PC-3 (cell line): ENCODE measurements at regions not wholly inside any gene's neighbourhood (a gene's known extent, or its start where the extent isn't known, plus 50 kb on each side); places are given as distances from the start of the nearest gene placed in this dataset.

ENCODE experiments used
- ATAC-seq: fragments of 200-7000 bp; cut with Tn5 transposase; 2 replicates; pipeline ENCODE4 v1.9.1; 2020; ENCODE audit warnings: mild to moderate bottlenecking, moderate library complexity
- BruUV-seq: library from RNA; stranded (reverse); fragments of 400-500 nt; replicated peaks from 2 replicates; lab custom pipeline; 2021; lab: Mats Ljungman, UMichigan
- CTCF ChIA-PET: fragments of 300-600 bp; sonication (Branson Sonifier 250); formaldehyde crosslinking; loops from one replicate; lab custom pipeline; 2022; ENCODE audit warnings: antibody characterized with exemption; lab: Charles Lee
- POLR2A ChIA-PET: fragments of 300-600 bp; sonication (Branson Sonifier 250); formaldehyde crosslinking; loops from one replicate; lab custom pipeline; 2022; ENCODE audit warnings: antibody characterized with exemption; ENCODE audit not compliant: unreplicated experiment; lab: Charles Lee
- DNase-seq: peaks from one replicate; pipeline ENCODE4 v3.0.0-alpha.2; 2015
- H2AFZ ChIP-seq: fragments of 300-600 bp; sonication (generic); 2 replicates; pipeline ENCODE4 v1.6.0; 2016; ENCODE audit warnings: antibody characterized with exemption, low read length
- H3F3A ChIP-seq: fragments of 300-600 bp; sonication (generic); one replicate; pipeline ENCODE4 v1.6.0; 2017; ENCODE audit warnings: antibody characterized with exemption, low read length, control low read depth, mild to moderate bottlenecking; ENCODE audit not compliant: unreplicated experiment
- H3K27ac ChIP-seq: fragments of 300-600 bp; sonication (generic); 2 replicates; pipeline ENCODE4 v1.5.1; 2016; ENCODE audit warnings: mild to moderate bottlenecking, low read length
- H3K27me3 ChIP-seq: fragments of 300-600 bp; sonication (generic); 2 replicates; pipeline ENCODE4 v1.6.1; 2016; ENCODE audit warnings: low read length, mixed read lengths
- H3K36me3 ChIP-seq: fragments of 300-600 bp; sonication (generic); 2 replicates; pipeline ENCODE4 v1.6.1; 2016; ENCODE audit warnings: low read depth, mixed run types, low read length, mixed read lengths
- H3K4me1 ChIP-seq: fragments of 300-600 bp; sonication (generic); 2 replicates; pipeline ENCODE4 v1.5.1; 2016; ENCODE audit warnings: low read length; ENCODE audit not compliant: insufficient read depth
- H3K4me2 ChIP-seq: fragments of 300-600 bp; sonication (generic); 2 replicates; pipeline ENCODE4 v1.6.0; 2016; ENCODE audit warnings: low read length
- H3K4me3 ChIP-seq: fragments of 300-600 bp; sonication (generic); 2 replicates; pipeline ENCODE4 v1.5.1; 2016; ENCODE audit warnings: mild to moderate bottlenecking, low read length, mixed read lengths
- H3K79me2 ChIP-seq: fragments of 300-600 bp; sonication (generic); 2 replicates; pipeline ENCODE4 v1.6.1; 2017; ENCODE audit warnings: low read length, mixed read lengths
- H3K9ac ChIP-seq: fragments of 300-600 bp; sonication (generic); 2 replicates; pipeline ENCODE4 v1.6.0; 2016; ENCODE audit warnings: mild to moderate bottlenecking, low read length
- H3K9me2 ChIP-seq: fragments of 300-600 bp; sonication (generic); replicated peaks from 2 replicates; pipeline ENCODE4 v1.6.1; 2016; ENCODE audit warnings: mixed run types, low read length, mixed read lengths
- H3K9me3 ChIP-seq: fragments of 300-600 bp; sonication (generic); 2 replicates; pipeline ENCODE4 v1.6.1; 2016; ENCODE audit warnings: low read length, mixed read lengths
- H4K20me1 ChIP-seq: fragments of 300-600 bp; sonication (generic); 2 replicates; pipeline ENCODE4 v1.6.1; 2016; ENCODE audit warnings: low read length, mixed read lengths
- EZH2 ChIP-seq: fragments of 300-600 bp; sonication (generic); IDR thresholded peaks from one replicate; pipeline ENCODE4 v1.6.1; 2017; ENCODE audit warnings: antibody characterized with exemption, mild to moderate bottlenecking, low read length; ENCODE audit not compliant: unreplicated experiment
- EZH2phosphoT487 ChIP-seq: fragments of 300-600 bp; sonication (generic); IDR thresholded peaks from 2 replicates; pipeline ENCODE4 v1.6.1; 2018; ENCODE audit warnings: mild to moderate bottlenecking, antibody characterized with exemption, low read length, borderline replicate concordance
- intact Hi-C: fragments of 100-400 bp; cut with micrococcal nuclease; formaldehyde crosslinking; loops from 2 replicates; pipeline ENCODE4 v1.9.0; 2023
- TF ChIP-seq, protein P1 (sequence below): fragments of 300-600 bp; sonication (generic); conservative IDR thresholded peaks from 2 replicates; pipeline ENCODE4 v1.5.1; 2017; ENCODE audit warnings: antibody characterized with exemption, low read depth, mild to moderate bottlenecking, low read length

DNA sequence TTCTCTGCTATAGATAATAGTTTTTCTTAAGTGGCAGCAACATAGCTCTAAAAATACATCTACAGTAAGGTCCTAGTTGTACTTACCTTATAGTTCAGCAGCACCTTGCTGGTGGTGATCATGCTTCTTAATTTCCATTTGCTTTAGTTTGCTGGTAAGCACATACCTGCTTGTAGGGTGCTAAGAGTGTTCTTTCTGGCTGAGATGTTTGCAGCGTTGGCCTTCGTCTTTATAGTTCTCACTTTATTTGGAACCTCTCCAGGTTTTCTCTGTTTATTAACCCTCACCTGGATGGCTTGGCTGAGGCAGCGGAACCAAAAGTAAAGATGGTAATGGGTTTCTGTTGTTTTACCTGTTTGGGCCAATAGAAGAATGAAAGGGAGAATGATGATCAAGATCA is 123.6 kb upstream of the EFEMP1 start:
- CTCF ChIA-PET: no interaction called here
- Histone ChIP-seq H4K20me1 (no peaks in the 10 kb centered on the region), H3K9me3 (no peaks in the 10 kb centered on the region), H3F3A (no peaks in the 10 kb centered on the region), H3K79me2 (no peaks in the 10 kb centered on the region), H3K27me3 (peaks cover 52% of the 10 kb centered on the region), H3K27ac (no peak overlapping the region), H3K9ac (no peak overlapping the region), H3K4me1 (peaks cover 3% of the 10 kb centered on the region; the same call in 1 of the 2 replicates), H3K4me3 (no peak overlapping the region), H2AFZ (no peak overlapping the region), H3K4me2 (no peak overlapping the region), H3K9me2 (no peaks in the 10 kb centered on the region), H3K36me3 (no peaks in the 10 kb centered on the region)
- TF ChIP-seq EZH2 (no peak), EZH2phosphoT487 (no peak)
- TF ChIP-seq, protein P1, sequence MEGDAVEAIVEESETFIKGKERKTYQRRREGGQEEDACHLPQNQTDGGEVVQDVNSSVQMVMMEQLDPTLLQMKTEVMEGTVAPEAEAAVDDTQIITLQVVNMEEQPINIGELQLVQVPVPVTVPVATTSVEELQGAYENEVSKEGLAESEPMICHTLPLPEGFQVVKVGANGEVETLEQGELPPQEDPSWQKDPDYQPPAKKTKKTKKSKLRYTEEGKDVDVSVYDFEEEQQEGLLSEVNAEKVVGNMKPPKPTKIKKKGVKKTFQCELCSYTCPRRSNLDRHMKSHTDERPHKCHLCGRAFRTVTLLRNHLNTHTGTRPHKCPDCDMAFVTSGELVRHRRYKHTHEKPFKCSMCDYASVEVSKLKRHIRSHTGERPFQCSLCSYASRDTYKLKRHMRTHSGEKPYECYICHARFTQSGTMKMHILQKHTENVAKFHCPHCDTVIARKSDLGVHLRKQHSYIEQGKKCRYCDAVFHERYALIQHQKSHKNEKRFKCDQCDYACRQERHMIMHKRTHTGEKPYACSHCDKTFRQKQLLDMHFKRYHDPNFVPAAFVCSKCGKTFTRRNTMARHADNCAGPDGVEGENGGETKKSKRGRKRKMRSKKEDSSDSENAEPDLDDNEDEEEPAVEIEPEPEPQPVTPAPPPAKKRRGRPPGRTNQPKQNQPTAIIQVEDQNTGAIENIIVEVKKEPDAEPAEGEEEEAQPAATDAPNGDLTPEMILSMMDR: no peak
- POLR2A ChIA-PET: no interaction called here
- no peak for DNase-seq
- no peak for ATAC-seq
- intact Hi-C loops: no loop called here
- no TSS peak for BruUV-seq

DNA sequence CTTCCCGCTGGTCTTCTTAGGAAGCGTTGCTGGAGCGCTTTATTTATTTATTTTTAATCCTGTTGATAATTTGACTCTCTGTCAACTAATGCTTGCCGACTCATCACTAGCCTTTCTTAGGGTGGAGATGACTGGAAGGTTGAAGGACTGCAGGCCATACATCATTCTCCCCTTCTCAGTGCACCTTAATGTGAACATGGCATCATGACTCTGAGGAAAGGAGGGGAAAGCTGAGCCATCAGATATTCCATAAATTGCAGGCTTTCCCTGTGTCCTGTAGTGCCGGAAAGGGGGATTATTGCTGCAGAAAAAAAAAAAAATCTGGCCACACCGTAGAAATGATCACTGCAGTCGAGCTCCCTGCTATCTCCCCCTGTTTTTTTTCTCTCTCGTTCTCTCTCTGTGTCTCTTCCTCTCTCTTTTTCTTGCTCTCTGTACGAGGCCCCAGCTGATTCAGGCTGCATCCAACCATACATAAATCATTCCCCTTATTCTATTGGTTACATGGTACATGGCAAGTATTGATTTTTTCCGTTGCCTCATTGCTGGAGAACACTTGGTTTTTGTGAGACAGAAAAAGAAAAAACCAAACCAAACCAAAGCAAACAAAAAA is 125.8 kb upstream of the EFEMP1 start:
- no peak overlapping the region for H3K27ac ChIP-seq
- H3F3A ChIP-seq: no peaks in the 10 kb centered on the region
- H3K36me3 ChIP-seq: no peaks in the 10 kb centered on the region
- no TSS peak for BruUV-seq
- no peak overlapping the region for H3K9ac ChIP-seq
- peaks cover 56% of the 10 kb centered on the region for H3K27me3 ChIP-seq
- H3K79me2 ChIP-seq: no peaks in the 10 kb centered on the region
- ChIA-PET CTCF (no interaction called here), POLR2A (no interaction called here)
- no peaks in the 10 kb centered on the region for H3K9me2 ChIP-seq
- intact Hi-C loops: no loop called here
- no peak overlapping the region for H3K4me2 ChIP-seq
- TF ChIP-seq, protein P1: no peak
- TF ChIP-seq EZH2phosphoT487 (no peak), EZH2 (no peak)
- H3K4me1 ChIP-seq: no peaks in the 10 kb centered on the region
- ATAC-seq (no peak), DNase-seq (no peak)
- no peaks in the 10 kb centered on the region for H3K9me3 ChIP-seq
- no peak overlapping the region for H2AFZ ChIP-seq
- no peaks in the 10 kb centered on the region for H4K20me1 ChIP-seq
- no peak overlapping the region for H3K4me3 ChIP-seq

DNA sequence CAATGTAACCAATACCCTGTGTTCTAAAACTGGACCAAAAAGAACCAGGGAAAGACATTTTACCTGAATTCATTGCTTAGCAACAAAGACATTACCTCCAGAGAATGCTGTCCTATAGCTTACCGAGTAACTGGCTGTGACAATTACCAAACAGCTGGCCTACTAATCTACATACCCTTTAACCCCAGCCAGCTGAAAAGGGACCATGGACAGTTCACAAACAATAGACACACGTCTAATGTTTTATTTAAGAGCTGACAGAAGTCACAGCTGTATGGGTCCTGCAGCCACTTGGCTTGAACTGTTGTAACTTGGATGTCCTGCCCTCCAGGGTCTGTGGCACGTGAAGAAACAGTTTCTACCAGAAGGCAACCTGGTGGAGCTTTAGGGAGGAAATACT is 130.1 kb upstream of the EFEMP1 start:
- intact Hi-C loops: no loop called here
- H3K27ac ChIP-seq: no peak overlapping the region
- no peak for ATAC-seq
- TF ChIP-seq, protein P1: no peak
- no peak for TF ChIP-seq EZH2phosphoT487
- no peak for TF ChIP-seq EZH2
- ChIA-PET POLR2A (no interaction called here), CTCF (interaction anchor here (0.5 kb wide), 1 partner anchor 20 kb away, joined by 3 read pairs; no protein-coding TSS in a partner anchor)
- H3K27me3 ChIP-seq: peaks cover 36% of the 10 kb centered on the region
- no peaks in the 10 kb centered on the region for H4K20me1 ChIP-seq
- no peak overlapping the region for H3K9ac ChIP-seq
- H3F3A ChIP-seq: no peaks in the 10 kb centered on the region
- no peak overlapping the region for H3K4me3 ChIP-seq
- H3K4me2 ChIP-seq: no peak overlapping the region
- H3K9me2 ChIP-seq: no peaks in the 10 kb centered on the region
- no TSS peak for BruUV-seq
- no peaks in the 10 kb centered on the region for H3K9me3 ChIP-seq
- H2AFZ ChIP-seq: no peak overlapping the region
- H3K36me3 ChIP-seq: no peaks in the 10 kb centered on the region
- no peaks in the 10 kb centered on the region for H3K4me1 ChIP-seq
- no peaks in the 10 kb centered on the region for H3K79me2 ChIP-seq
- DNase-seq: no peak
